GM23338 (cell line): ENCODE measurements at regions not wholly inside any gene's neighbourhood (a gene's known extent, or its start where the extent isn't known, plus 50 kb on each side); places are given as distances from the start of the nearest gene placed in this dataset.

Experiments
- CTCF ChIP-seq, 2 experiments: fragments of 200-600 bp in 1 of 2; sonication (generic) in 1 of 2; conservative IDR thresholded peaks; 2 replicates each; pipeline versions ENCODE4 v1.5.1 to v1.6.1; 2016 to 2017; ENCODE audit warnings: antibody characterized with exemption in 2 of 2, low read depth in 2 of 2, mild to moderate bottlenecking in 2 of 2, moderate library complexity in 1 of 2
- ETS1 ChIP-seq: IDR thresholded peaks from 2 replicates; pipeline ENCODE4 v1.6.1; 2016; ENCODE audit warnings: antibody characterized with exemption
- EZH2 ChIP-seq: fragments of 200-600 bp; sonication (generic); IDR thresholded peaks from one replicate; pipeline ENCODE4 v1.8.0; 2017; ENCODE audit warnings: antibody characterized with exemption, mild to moderate bottlenecking, low read depth; ENCODE audit not compliant: unreplicated experiment
- EZH2phosphoT487 ChIP-seq: fragments of 200-600 bp; sonication (generic); IDR thresholded peaks from one replicate; pipeline ENCODE4 v1.8.1; 2018; ENCODE audit warnings: antibody characterized with exemption; ENCODE audit not compliant: unreplicated experiment
- JUNB ChIP-seq: IDR thresholded peaks from one replicate; pipeline ENCODE4 v1.6.1; 2016; ENCODE audit warnings: antibody characterized with exemption; ENCODE audit not compliant: unreplicated experiment
- POLR2AphosphoS5 ChIP-seq: IDR thresholded peaks from 2 replicates; pipeline ENCODE4 v1.6.1; 2016; ENCODE audit warnings: antibody characterized with exemption, low read depth
- REST ChIP-seq: IDR thresholded peaks from one replicate; pipeline ENCODE4 v1.6.1; 2018; ENCODE audit warnings: antibody characterized with exemption; ENCODE audit not compliant: unreplicated experiment
- ZNF114 ChIP-seq: fragments of 250-450 bp; sonication (Bioruptor Pico); IDR thresholded peaks from 2 replicates; pipeline ENCODE4 v1.5.0; 2020; ENCODE audit warnings: mild to moderate bottlenecking, moderate library complexity

GRCh38 chr10:123259081-123259480, 104.9 kb downstream of the BUB3 start:
- no peak for TF ChIP-seq POLR2AphosphoS5
- no peak for TF ChIP-seq EZH2
- TF ChIP-seq JUNB, result no peak
- TF ChIP-seq CTCF (conservative IDR thresholded peaks at IDR 0.05; ENCODE audit: low read depth in 2 of 2), result no peak
- TF ChIP-seq EZH2phosphoT487, result no peak
- TF ChIP-seq ETS1, result no peak
- no peak for TF ChIP-seq REST
- no peak for TF ChIP-seq ZNF114 (CRISPR knock-in tag)
